GM21786 (cell line): ENCODE measurements at regions not wholly inside any gene's neighbourhood (a gene's known extent, or its start where the extent isn't known, plus 50 kb on each side); places are given as distances from the start of the nearest gene placed in this dataset.
A peak's percentile ranks its signal among the peaks of the same experiment; 100 is the strongest.
"Not testable (repeated sequence)": the region's sequence is repeated elsewhere in the genome, so short reads cannot be mapped to it uniquely, and the experiment has no call there.

Source experiments
- ATAC-seq: cut with Tn5 transposase; IDR thresholded peaks from one replicate; pipeline ENCODE4 v1.9.1; 2021; ENCODE audit not compliant: unreplicated experiment

GRCh38 chr1:25134801-25135461, 97.4 kb downstream of the SYF2 start:
- ATAC-seq, result no peak

- ATAC-seq, result no peak
Observed at GRCh38 chr1:25134307-25134706, 98.0 kb downstream of the SYF2 start.

GRCh38 chr1:25131794-25132193, 100.5 kb downstream of the SYF2 start:
- ATAC-seq, result no peak

- ATAC-seq, result no peak
Observed at GRCh38 chr1:25130895-25131294, 101.4 kb downstream of the SYF2 start.

- no peak for ATAC-seq
Observed at GRCh38 chr1:25129380-25129779, 102.9 kb downstream of the SYF2 start.

- peak; percentile 54 for ATAC-seq
Observed at GRCh38 chr1:25128121-25128621, 104.1 kb downstream of the SYF2 start.

- no peak for ATAC-seq
Observed at GRCh38 chr1:25126562-25126961, 105.7 kb downstream of the SYF2 start.

GRCh38 chr1:25123551-25123950, 108.8 kb downstream of the SYF2 start:
- no peak for ATAC-seq

- no peak for ATAC-seq
Observed at GRCh38 chr1:25122747-25123146, 109.6 kb downstream of the SYF2 start.

- ATAC-seq, result no peak
Observed at GRCh38 chr1:25120281-25120680, 112.0 kb downstream of the SYF2 start.

GRCh38 chr1:25118546-25118945, 113.8 kb downstream of the SYF2 start:
- no peak for ATAC-seq

GRCh38 chr1:25117233-25117823, 115.0 kb downstream of the SYF2 start:
- ATAC-seq, result no peak

GRCh38 chr1:25116832-25117231, 115.5 kb downstream of the SYF2 start:
- no peak for ATAC-seq

GRCh38 chr1:25116117-25116516, 116.2 kb downstream of the SYF2 start:
- ATAC-seq, result not testable (repeated sequence)

GRCh38 chr1:25113731-25114130, 118.6 kb downstream of the SYF2 start:
- no peak for ATAC-seq

- no peak for ATAC-seq
Observed at GRCh38 chr1:25113086-25113485, 119.2 kb downstream of the SYF2 start.

GRCh38 chr1:25112400-25112799, 119.9 kb downstream of the SYF2 start:
- no peak for ATAC-seq

- no peak for ATAC-seq
Observed at GRCh38 chr1:25111706-25112105, 120.6 kb downstream of the SYF2 start.

GRCh38 chr1:25110485-25110884, 121.8 kb downstream of the SYF2 start:
- ATAC-seq, result no peak

GRCh38 chr1:25110036-25110435, 122.3 kb downstream of the SYF2 start:
- no peak for ATAC-seq

- no peak for ATAC-seq
Observed at GRCh38 chr1:25109531-25109951, 122.8 kb downstream of the SYF2 start.

- no peak for ATAC-seq
Observed at GRCh38 chr1:25107643-25108010, 124.7 kb downstream of the SYF2 start.
